Choroid plexus epithelial cell (primary cell): ENCODE measurements at regions not wholly inside any gene's neighbourhood (a gene's known extent, or its start where the extent isn't known, plus 50 kb on each side); places are given as distances from the start of the nearest gene placed in this dataset.

Experiments
- DNase-seq: peaks from one replicate; pipeline ENCODE4 v3.0.0-alpha.2; 2010; ENCODE audit warnings: low read depth
- H3K4me3 ChIP-seq: 2 replicates; pipeline ENCODE4 v1.5.1; 2011; ENCODE audit warnings: low read depth, mild to moderate bottlenecking, control low read depth, low read length, moderate library complexity
- CTCF ChIP-seq: conservative IDR thresholded peaks from 2 replicates; pipeline ENCODE4 v1.5.1; 2011; ENCODE audit warnings: low read depth, mild to moderate bottlenecking, control low read depth, inconsistent platforms, low read length, moderate library complexity

- peak; percentile 59 for DNase-seq
- no peak for TF ChIP-seq CTCF
- no peak overlapping the region for H3K4me3 ChIP-seq
Observed at GRCh38 chr4:54498661-54499111, 159.1 kb upstream of the KIT start.

- TF ChIP-seq CTCF: no peak
- no peak overlapping the region for H3K4me3 ChIP-seq
- peak; percentile 20 for DNase-seq
Observed at GRCh38 chr4:54499308-54500074, 158.3 kb upstream of the KIT start.

GRCh38 chr4:54505362-54505761 is 152.4 kb upstream of the KIT start:
- no peak for DNase-seq
- no peak for TF ChIP-seq CTCF
- H3K4me3 ChIP-seq: no peak overlapping the region

DNA sequence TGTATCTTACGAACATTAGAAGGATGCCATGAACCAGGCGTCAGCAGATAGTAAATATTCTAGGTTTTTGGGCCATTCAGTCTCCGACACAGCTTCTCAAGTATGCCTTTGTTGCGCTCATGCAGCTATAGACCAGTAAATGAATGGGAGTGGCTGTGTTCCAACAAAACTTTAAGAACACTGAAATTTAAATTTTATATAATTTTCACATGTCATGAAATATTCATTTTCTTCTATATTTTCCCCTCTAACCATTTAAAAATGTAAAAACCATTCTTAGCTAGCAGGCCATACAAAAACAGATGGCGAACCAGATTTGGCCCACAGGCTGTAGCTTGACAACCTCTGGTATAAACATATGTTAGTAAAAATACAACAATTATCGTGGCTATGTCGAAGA is 151.8 kb upstream of the KIT start:
- H3K4me3 ChIP-seq: no peak overlapping the region
- no peak for TF ChIP-seq CTCF
- DNase-seq: no peak

GRCh38 chr4:54509057-54509456 is 148.7 kb upstream of the KIT start:
- no peak for TF ChIP-seq CTCF
- DNase-seq: no peak
- no peak overlapping the region for H3K4me3 ChIP-seq

GRCh38 chr4:54513204-54513603 is 144.6 kb upstream of the KIT start:
- no peak overlapping the region for H3K4me3 ChIP-seq
- no peak for TF ChIP-seq CTCF
- DNase-seq: peak; percentile 73

DNA sequence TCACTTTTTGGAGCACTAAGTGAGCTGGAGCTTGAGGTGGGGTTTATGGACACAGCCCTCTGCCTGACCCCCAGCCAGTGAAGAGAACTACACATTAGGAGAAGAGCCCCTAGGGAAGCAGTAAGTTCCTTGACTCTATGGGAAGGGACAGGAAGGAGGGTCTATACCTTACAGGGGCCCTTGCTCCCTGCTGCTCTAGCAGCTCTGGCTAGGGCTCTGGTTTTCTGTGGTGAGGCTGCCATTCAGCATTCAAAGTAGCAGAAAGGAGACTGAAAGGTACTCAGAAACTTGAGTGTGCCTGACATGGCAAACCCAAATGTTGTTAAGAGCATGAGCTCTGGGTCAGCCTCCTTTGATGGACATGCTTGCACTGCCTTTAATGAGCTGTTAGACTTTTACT is 144.0 kb upstream of the KIT start:
- no peak for DNase-seq
- no peak overlapping the region for H3K4me3 ChIP-seq
- no peak for TF ChIP-seq CTCF
